ENCODE measurements at regions not wholly inside any gene's neighbourhood (a gene's known extent, or its start where the extent isn't known, plus 50 kb on each side); places are given as distances from the start of the nearest gene placed in this dataset.
A peak's percentile ranks its signal among the peaks of the same experiment; 100 is the strongest.
"Not testable (repeated sequence)": the region's sequence is repeated elsewhere in the genome, so short reads cannot be mapped to it uniquely, and the experiment has no call there.

DNA sequence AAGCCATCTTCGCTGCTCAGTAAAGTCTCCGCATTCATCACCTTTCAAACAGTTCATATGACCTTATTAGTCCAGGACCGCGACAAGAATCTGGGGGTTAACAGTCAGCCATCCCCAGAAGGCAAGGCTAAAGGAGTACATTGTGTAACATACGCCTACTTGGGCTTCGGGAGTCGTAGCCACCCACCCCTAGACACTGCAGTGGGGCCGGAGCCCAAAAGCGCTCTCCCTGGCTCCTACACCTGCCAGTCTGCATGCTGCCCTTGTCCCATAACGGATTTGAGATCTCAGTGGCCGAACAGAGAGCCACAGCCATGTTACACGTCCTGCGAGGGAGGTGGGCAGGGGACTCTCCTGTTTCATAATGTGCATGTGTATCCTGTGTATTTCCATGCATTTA lies 1405.5 kb downstream of the GRIK2 start:
- H3K4me1 Mint-ChIP-seq = no peaks in the 10 kb centered on the region
- ATAC-seq = no peak
- H3K27ac Mint-ChIP-seq = no peak overlapping the region
- no peaks in the 10 kb centered on the region for H3K36me3 Mint-ChIP-seq
- DNase-seq (ENCODE audit: low spot score in 2 of 2) = no peak
- H3K4me3 Mint-ChIP-seq = no peak overlapping the region
- peaks cover 5% of the 10 kb centered on the region for H3K9me3 Mint-ChIP-seq

- no peaks in the 10 kb centered on the region for H3K4me1 Mint-ChIP-seq
- H3K27ac Mint-ChIP-seq = no peak overlapping the region
- ATAC-seq (peak; percentile 11), DNase-seq (ENCODE audit: low spot score in 2 of 2) (no peak)
- H3K4me3 Mint-ChIP-seq = no peak overlapping the region
- H3K36me3 Mint-ChIP-seq = no peaks in the 10 kb centered on the region
- peaks cover 7% of the 10 kb centered on the region for H3K9me3 Mint-ChIP-seq
Observed at GRCh38 chr6:102798636-102799035, 1405.1 kb downstream of the GRIK2 start.

- H3K4me3 Mint-ChIP-seq = no peak overlapping the region
- no peaks in the 10 kb centered on the region for H3K4me1 Mint-ChIP-seq
- ATAC-seq = no peak
- H3K27ac Mint-ChIP-seq = no peak overlapping the region
- DNase-seq (ENCODE audit: low spot score in 2 of 2) = no peak
- no peaks in the 10 kb centered on the region for H3K36me3 Mint-ChIP-seq
- H3K9me3 Mint-ChIP-seq = peaks cover 9% of the 10 kb centered on the region
Observed at GRCh38 chr6:102793752-102794151, 1400.2 kb downstream of the GRIK2 start.

DNA sequence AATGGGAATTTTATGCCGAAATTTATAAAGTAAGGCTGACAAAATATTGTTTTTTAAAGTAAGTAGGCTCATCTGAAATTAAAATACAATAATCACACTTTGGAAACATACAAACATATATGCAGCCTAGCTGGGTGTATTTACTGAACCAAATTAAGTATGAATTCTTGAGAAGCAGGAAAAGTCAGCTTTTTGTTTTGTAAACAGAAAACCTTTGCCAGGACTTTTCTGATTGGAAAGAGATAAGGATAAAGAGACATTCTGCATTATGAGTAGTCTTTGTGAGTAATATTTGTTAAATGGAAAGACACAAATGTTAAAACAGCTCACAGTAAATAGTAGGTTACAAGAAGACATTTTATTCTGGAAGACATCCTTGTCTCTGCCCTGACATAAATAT lies 1380.8 kb downstream of the GRIK2 start:
- no peaks in the 10 kb centered on the region for H3K36me3 Mint-ChIP-seq
- ATAC-seq = no peak
- no peaks in the 10 kb centered on the region for H3K4me1 Mint-ChIP-seq
- H3K27ac Mint-ChIP-seq = no peak overlapping the region
- H3K4me3 Mint-ChIP-seq = no peak overlapping the region
- no peak for DNase-seq (ENCODE audit: low spot score in 2 of 2)
- peaks cover 13% of the 10 kb centered on the region for H3K9me3 Mint-ChIP-seq

- peaks cover 15% of the 10 kb centered on the region for H3K9me3 Mint-ChIP-seq
- no peak for DNase-seq (ENCODE audit: low spot score in 2 of 2)
- H3K36me3 Mint-ChIP-seq = no peaks in the 10 kb centered on the region
- no peak overlapping the region for H3K27ac Mint-ChIP-seq
- no peak for ATAC-seq
- no peaks in the 10 kb centered on the region for H3K4me1 Mint-ChIP-seq
- H3K4me3 Mint-ChIP-seq = no peak overlapping the region
Observed at GRCh38 chr6:102773636-102774035, 1380.1 kb downstream of the GRIK2 start.

DNA sequence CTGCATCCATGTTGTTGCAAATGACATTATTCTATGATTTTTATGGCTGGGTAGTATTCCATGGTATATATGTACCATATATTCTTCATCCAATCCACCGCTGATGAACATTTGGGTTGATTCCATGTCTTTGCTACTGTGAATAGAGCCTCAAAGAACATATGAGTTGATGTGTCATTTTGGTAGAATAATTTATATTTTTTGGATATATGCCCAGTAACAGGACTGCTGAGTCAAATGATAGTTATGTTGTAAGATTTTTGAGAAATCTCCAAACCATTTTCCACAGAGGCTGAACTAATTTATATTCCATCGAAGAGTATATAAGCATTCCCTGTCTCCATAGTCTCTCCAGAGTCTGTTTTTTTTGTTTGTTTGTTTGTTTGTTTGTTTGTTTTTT lies 1373.5 kb downstream of the GRIK2 start:
- Mint-ChIP-seq H3K9me3 (peaks cover 19% of the 10 kb centered on the region), H3K27ac (no peak overlapping the region), H3K4me1 (no peaks in the 10 kb centered on the region), H3K4me3 (no peak overlapping the region), H3K36me3 (no peaks in the 10 kb centered on the region)
- ATAC-seq (no peak), DNase-seq (ENCODE audit: low spot score in 2 of 2) (no peak)

- H3K9me3 Mint-ChIP-seq = peaks cover 10% of the 10 kb centered on the region
- ATAC-seq (no peak), DNase-seq (ENCODE audit: low spot score in 2 of 2) (no peak)
- H3K4me3 Mint-ChIP-seq = no peak overlapping the region
- H3K27ac Mint-ChIP-seq = no peak overlapping the region
- H3K4me1 Mint-ChIP-seq = no peaks in the 10 kb centered on the region
- H3K36me3 Mint-ChIP-seq = no peaks in the 10 kb centered on the region
Observed at GRCh38 chr6:102764317-102764716, 1370.8 kb downstream of the GRIK2 start.

DNA sequence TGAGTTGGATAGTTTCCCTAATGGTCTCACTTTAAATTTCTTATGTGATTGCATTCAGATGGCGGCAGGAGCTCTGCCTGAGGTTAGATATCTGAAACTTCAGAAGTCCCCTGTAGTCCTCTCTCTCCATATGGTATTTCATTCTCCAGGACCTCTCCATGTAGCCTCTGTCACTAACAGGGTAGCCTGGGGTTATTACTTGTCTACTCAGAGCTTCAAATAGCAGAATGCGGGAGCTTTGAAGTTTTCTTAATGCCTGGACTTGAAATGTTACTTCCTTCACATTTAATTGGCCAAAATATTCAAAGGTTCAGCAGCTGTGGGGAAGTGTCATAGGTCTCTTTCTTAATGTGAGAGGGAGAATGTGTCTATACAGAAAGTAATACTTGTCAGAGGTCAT lies 1370.4 kb downstream of the GRIK2 start:
- no peak overlapping the region for H3K4me3 Mint-ChIP-seq
- no peak for DNase-seq (ENCODE audit: low spot score in 2 of 2)
- H3K4me1 Mint-ChIP-seq = no peaks in the 10 kb centered on the region
- H3K27ac Mint-ChIP-seq = no peak overlapping the region
- peaks cover 10% of the 10 kb centered on the region for H3K9me3 Mint-ChIP-seq
- H3K36me3 Mint-ChIP-seq = no peaks in the 10 kb centered on the region
- ATAC-seq = no peak

DNA sequence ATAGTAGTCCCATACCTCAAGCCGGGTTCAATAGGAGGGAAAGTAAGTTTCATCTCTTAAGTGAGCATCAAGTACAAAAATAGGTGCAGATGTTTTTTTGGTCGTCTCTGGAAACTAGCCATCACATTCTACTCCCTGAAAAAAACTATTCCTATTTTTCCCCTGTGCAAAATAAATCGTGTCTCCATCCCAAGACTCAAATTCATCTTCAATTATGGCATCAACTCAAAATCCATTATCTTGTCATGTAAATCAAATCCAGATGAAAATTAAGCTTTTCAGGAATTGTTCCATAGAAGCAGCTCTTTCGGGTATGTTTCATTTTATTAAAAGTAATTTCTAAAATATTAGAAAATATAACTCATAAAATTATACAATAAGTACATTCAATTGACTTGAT lies 1368.4 kb downstream of the GRIK2 start:
- Mint-ChIP-seq H3K27ac (no peak overlapping the region), H3K36me3 (no peaks in the 10 kb centered on the region), H3K9me3 (peaks cover 3% of the 10 kb centered on the region), H3K4me1 (no peaks in the 10 kb centered on the region), H3K4me3 (no peak overlapping the region)
- DNase-seq (ENCODE audit: low spot score in 2 of 2) (no peak), ATAC-seq (no peak)

- Mint-ChIP-seq H3K36me3 (no peaks in the 10 kb centered on the region), H3K4me1 (no peaks in the 10 kb centered on the region), H3K4me3 (no peak overlapping the region), H3K9me3 (peaks cover 3% of the 10 kb centered on the region), H3K27ac (no peak overlapping the region)
- no peak for DNase-seq (ENCODE audit: low spot score in 2 of 2)
- ATAC-seq = no peak
Observed at GRCh38 chr6:102759415-102759814, 1365.9 kb downstream of the GRIK2 start.

GRCh38 chr6:102758536-102758935 lies 1365.0 kb downstream of the GRIK2 start:
- not testable (repeated sequence) for H3K4me1 Mint-ChIP-seq; DNase-seq (ENCODE audit: low spot score in 2 of 2); H3K4me3 Mint-ChIP-seq; H3K27ac Mint-ChIP-seq; H3K36me3 Mint-ChIP-seq; H3K9me3 Mint-ChIP-seq; ATAC-seq

DNA sequence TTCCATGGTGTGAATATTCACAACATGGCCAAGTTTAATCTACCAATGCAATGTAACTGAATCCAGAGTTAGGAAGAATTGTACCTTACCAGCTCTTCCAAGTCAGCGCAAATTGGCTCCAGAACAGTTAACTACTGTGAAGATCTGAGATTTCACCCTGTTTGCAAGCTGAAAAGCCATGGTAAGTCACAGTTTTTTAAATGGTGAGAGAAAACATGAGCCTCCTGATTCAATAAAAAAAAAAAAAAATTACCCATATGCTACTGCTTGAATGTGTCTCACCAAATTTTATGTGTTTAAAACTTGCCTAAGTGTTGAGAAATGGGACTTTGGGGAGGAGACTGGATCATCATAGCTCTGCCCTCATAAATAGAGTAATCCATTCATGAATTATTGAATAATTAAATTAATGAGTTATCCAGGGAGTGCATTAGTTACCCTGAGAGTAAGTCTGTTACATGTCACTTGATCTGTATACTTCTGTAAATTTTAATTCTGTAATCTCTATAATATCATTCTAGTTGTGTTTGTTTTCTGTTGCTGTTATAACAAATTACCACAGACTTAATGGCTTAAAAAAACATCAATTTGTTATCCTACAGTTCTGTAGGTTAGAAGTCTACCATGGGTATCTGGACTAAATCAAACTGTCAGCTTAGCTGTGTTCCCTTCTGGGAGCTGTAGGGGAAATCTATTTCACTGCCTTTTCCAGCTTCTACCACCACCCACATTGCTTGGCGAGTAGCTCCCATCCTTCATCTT lies 1355.9 kb downstream of the GRIK2 start:
- Mint-ChIP-seq H3K36me3 (no peaks in the 10 kb centered on the region), H3K9me3 (no peaks in the 10 kb centered on the region), H3K4me1 (no peaks in the 10 kb centered on the region), H3K27ac (no peak overlapping the region), H3K4me3 (no peak overlapping the region)
- ATAC-seq (no peak), DNase-seq (ENCODE audit: low spot score in 2 of 2) (no peak)

DNA sequence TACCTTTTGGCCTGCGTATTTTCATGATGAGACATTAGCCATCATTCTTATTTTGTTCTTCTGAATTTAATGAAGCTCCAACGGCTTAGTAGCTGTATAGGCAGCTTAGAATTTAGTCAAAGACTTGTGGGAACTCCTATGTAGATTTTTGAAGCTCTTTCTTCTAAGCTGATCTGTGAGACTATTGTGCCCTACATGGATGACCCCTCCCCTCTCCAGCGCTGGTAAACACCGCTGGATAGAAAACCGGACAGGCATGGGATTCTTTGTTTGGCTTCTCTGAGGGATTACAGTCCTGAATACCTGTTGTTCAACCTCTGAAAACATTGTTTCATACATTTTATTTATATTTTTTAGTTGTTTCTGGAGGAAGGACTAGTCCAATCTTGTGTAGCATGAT lies 1353.4 kb downstream of the GRIK2 start:
- no peak overlapping the region for H3K4me3 Mint-ChIP-seq
- no peaks in the 10 kb centered on the region for H3K36me3 Mint-ChIP-seq
- no peaks in the 10 kb centered on the region for H3K9me3 Mint-ChIP-seq
- ATAC-seq (no peak), DNase-seq (ENCODE audit: low spot score in 2 of 2) (no peak)
- no peaks in the 10 kb centered on the region for H3K4me1 Mint-ChIP-seq
- no peak overlapping the region for H3K27ac Mint-ChIP-seq

DNA sequence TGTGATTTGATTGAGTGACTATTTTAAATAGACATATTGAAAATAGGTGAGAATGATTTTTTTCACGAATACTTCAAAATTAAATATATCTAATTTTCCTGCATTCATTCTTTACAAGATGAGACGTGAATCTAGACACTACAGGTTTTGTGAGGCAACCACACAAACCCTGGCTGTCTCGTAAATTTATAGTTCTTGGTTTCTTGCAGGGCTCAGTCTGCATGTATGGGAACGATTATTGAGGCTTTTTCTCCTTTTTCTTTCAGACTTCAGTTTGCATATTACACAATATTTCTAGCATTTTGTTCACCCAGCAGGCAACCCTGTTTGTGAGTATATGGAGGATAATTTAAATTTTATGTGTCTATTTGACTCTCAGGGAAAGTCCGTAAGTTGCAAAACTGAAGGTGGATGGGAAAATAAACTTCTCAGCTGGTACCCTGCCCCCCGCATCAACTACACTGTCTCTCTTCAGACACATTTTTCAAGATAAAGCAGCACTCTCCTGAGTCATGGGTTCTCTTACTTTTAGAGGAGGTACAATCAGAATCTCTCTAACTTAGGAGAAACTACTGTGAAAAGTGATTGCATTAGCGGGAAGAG lies 1349.3 kb downstream of the GRIK2 start:
- H3K9me3 Mint-ChIP-seq = no peaks in the 10 kb centered on the region
- no peaks in the 10 kb centered on the region for H3K4me1 Mint-ChIP-seq
- H3K27ac Mint-ChIP-seq = no peak overlapping the region
- H3K4me3 Mint-ChIP-seq = no peak overlapping the region
- H3K36me3 Mint-ChIP-seq = no peaks in the 10 kb centered on the region
- ATAC-seq (no peak), DNase-seq (ENCODE audit: low spot score in 2 of 2) (no peak)

DNA sequence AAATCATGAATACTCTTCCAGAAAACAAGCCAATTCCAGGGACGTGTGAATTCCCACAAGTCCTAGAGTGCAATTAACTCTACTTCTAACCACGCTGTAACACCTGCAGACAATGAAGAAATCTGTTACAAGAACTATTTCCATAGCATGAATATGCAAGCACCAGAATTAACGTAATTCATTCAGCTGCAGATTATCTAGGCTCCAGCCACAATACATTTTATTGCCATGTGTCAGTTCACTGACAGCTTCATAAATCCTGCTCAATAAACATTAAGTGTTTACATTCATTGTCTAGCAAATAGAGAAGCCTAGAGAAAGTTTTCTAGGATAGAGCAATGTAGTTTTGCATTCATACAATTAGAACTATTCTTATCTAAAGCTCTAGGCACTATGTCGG lies 1348.5 kb downstream of the GRIK2 start:
- ATAC-seq (no peak), DNase-seq (ENCODE audit: low spot score in 2 of 2) (no peak)
- Mint-ChIP-seq H3K4me3 (no peak overlapping the region), H3K4me1 (no peaks in the 10 kb centered on the region), H3K27ac (no peak overlapping the region), H3K36me3 (no peaks in the 10 kb centered on the region), H3K9me3 (no peaks in the 10 kb centered on the region)

GRCh38 chr6:102736941-102737368 lies 1343.4 kb downstream of the GRIK2 start:
- H3K9me3 Mint-ChIP-seq = peaks cover 2% of the 10 kb centered on the region
- H3K4me1 Mint-ChIP-seq = no peaks in the 10 kb centered on the region
- H3K36me3 Mint-ChIP-seq = no peaks in the 10 kb centered on the region
- DNase-seq (ENCODE audit: low spot score in 2 of 2) (no peak), ATAC-seq (peak; percentile 8)
- no peak overlapping the region for H3K4me3 Mint-ChIP-seq
- H3K27ac Mint-ChIP-seq = no peak overlapping the region
